ENCODE measurements at regions not wholly inside any gene's neighbourhood (a gene's known extent, or its start where the extent isn't known, plus 50 kb on each side); places are given as distances from the start of the nearest gene placed in this dataset.

- TF ChIP-seq, protein P1, sequence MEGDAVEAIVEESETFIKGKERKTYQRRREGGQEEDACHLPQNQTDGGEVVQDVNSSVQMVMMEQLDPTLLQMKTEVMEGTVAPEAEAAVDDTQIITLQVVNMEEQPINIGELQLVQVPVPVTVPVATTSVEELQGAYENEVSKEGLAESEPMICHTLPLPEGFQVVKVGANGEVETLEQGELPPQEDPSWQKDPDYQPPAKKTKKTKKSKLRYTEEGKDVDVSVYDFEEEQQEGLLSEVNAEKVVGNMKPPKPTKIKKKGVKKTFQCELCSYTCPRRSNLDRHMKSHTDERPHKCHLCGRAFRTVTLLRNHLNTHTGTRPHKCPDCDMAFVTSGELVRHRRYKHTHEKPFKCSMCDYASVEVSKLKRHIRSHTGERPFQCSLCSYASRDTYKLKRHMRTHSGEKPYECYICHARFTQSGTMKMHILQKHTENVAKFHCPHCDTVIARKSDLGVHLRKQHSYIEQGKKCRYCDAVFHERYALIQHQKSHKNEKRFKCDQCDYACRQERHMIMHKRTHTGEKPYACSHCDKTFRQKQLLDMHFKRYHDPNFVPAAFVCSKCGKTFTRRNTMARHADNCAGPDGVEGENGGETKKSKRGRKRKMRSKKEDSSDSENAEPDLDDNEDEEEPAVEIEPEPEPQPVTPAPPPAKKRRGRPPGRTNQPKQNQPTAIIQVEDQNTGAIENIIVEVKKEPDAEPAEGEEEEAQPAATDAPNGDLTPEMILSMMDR (IDR thresholded peaks at IDR 0.05) = no peak
- no peak for TF ChIP-seq POLR2A (IDR thresholded peaks at IDR 0.05)
Observed at GRCh38 chr2:33655626-33656320, 56.7 kb upstream of the FAM98A start.
